ENCODE measurements at regions not wholly inside any gene's neighbourhood (a gene's known extent, or its start where the extent isn't known, plus 50 kb on each side); places are given as distances from the start of the nearest gene placed in this dataset.

- no peak for ATAC-seq
These were observed 223.6 kb upstream of the ASIC2 start for GRCh38 chr17:33516645-33517044.

- no peak for ATAC-seq
These were observed 224.7 kb upstream of the ASIC2 start for GRCh38 chr17:33517746-33518145.

- ATAC-seq, result no peak
These were observed 226.6 kb upstream of the ASIC2 start for GRCh38 chr17:33519692-33520091.

- no peak for ATAC-seq
These were observed 227.6 kb upstream of the ASIC2 start for GRCh38 chr17:33520426-33521330.

GRCh38 chr17:33521784-33522183 lies 228.7 kb upstream of the ASIC2 start:
- no peak for ATAC-seq

- no peak for ATAC-seq
These were observed 229.5 kb upstream of the ASIC2 start for GRCh38 chr17:33522623-33523022.

- no peak for ATAC-seq
These were observed 230.5 kb upstream of the ASIC2 start for GRCh38 chr17:33523577-33523981.

GRCh38 chr17:33525186-33525585 lies 232.1 kb upstream of the ASIC2 start:
- no peak for ATAC-seq

- no peak for ATAC-seq
These were observed 233.6 kb upstream of the ASIC2 start for GRCh38 chr17:33526717-33527116.

GRCh38 chr17:33527290-33527689 lies 234.2 kb upstream of the ASIC2 start:
- no peak for ATAC-seq

- ATAC-seq, result no peak
These were observed 235.8 kb upstream of the ASIC2 start for GRCh38 chr17:33528846-33529245.

- no peak for ATAC-seq
These were observed 236.7 kb upstream of the ASIC2 start for GRCh38 chr17:33529816-33530215.

- ATAC-seq, result no peak
These were observed 238.2 kb upstream of the ASIC2 start for GRCh38 chr17:33531311-33531710.

- no peak for ATAC-seq
These were observed 241.0 kb upstream of the ASIC2 start for GRCh38 chr17:33534087-33534486.

- no peak for ATAC-seq
These were observed 252.0 kb upstream of the ASIC2 start for GRCh38 chr17:33545124-33545523.

GRCh38 chr17:33550261-33550660 lies 257.2 kb upstream of the ASIC2 start:
- ATAC-seq, result no peak

GRCh38 chr17:33551075-33551474 lies 258.0 kb upstream of the ASIC2 start:
- no peak for ATAC-seq

GRCh38 chr17:33551911-33552310 lies 258.8 kb upstream of the ASIC2 start:
- ATAC-seq, result no peak

- ATAC-seq, result no peak
These were observed 267.1 kb upstream of the ASIC2 start for GRCh38 chr17:33560165-33560564.

- ATAC-seq, result no peak
These were observed 267.8 kb upstream of the ASIC2 start for GRCh38 chr17:33560871-33561270.

GRCh38 chr17:33561569-33562334 lies 268.7 kb upstream of the ASIC2 start:
- ATAC-seq, result no peak

- no peak for ATAC-seq
These were observed 269.7 kb upstream of the ASIC2 start for GRCh38 chr17:33562792-33563191.

GRCh38 chr17:33564146-33564545 lies 271.1 kb upstream of the ASIC2 start:
- no peak for ATAC-seq

GRCh38 chr17:33567223-33567622 lies 274.1 kb upstream of the ASIC2 start:
- no peak for ATAC-seq
